Epithelial cell of esophagus (primary cell): ENCODE measurements at regions not wholly inside any gene's neighbourhood (a gene's known extent, or its start where the extent isn't known, plus 50 kb on each side); places are given as distances from the start of the nearest gene placed in this dataset.
A peak's percentile ranks its signal among the peaks of the same experiment; 100 is the strongest.

Source experiments
- DNase-seq: peaks from one replicate; pipeline ENCODE4 v3.0.0; 2010; ENCODE audit warnings: low read depth
- H3K4me3 ChIP-seq: 2 replicates; pipeline ENCODE4 v1.5.1; 2011; ENCODE audit warnings: mild to moderate bottlenecking, low read length, control low read depth
- TF ChIP-seq, protein P1 (sequence below): IDR thresholded peaks from 2 replicates; pipeline ENCODE4 v1.5.1; 2011; ENCODE audit warnings: low read depth, mild to moderate bottlenecking, low read length, control low read depth, inconsistent platforms; ENCODE audit not compliant: insufficient read depth; ENCODE audit errors: missing control alignments

DNA sequence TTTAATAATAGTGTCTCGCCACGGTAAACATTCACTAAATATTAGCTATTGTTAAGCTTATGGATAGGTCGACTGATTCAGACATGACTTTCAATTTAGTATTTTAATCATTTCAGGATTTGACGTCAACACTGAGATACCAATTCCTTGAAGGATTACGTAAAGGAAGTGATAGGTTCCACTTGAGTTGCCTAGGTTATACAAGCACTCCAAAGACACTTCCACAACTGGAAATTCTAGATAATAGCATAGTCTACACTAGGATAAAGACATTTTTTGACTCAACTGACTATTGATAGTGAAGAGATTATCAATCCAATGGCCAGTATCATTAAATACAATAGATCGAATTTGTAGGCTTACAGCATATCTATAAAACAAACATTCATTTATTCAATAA is 63.9 kb upstream of the NHSL1 start:
- TF ChIP-seq, protein P1, sequence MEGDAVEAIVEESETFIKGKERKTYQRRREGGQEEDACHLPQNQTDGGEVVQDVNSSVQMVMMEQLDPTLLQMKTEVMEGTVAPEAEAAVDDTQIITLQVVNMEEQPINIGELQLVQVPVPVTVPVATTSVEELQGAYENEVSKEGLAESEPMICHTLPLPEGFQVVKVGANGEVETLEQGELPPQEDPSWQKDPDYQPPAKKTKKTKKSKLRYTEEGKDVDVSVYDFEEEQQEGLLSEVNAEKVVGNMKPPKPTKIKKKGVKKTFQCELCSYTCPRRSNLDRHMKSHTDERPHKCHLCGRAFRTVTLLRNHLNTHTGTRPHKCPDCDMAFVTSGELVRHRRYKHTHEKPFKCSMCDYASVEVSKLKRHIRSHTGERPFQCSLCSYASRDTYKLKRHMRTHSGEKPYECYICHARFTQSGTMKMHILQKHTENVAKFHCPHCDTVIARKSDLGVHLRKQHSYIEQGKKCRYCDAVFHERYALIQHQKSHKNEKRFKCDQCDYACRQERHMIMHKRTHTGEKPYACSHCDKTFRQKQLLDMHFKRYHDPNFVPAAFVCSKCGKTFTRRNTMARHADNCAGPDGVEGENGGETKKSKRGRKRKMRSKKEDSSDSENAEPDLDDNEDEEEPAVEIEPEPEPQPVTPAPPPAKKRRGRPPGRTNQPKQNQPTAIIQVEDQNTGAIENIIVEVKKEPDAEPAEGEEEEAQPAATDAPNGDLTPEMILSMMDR, result no peak
- no peak for DNase-seq
- H3K4me3 ChIP-seq, result no peak overlapping the region

DNA sequence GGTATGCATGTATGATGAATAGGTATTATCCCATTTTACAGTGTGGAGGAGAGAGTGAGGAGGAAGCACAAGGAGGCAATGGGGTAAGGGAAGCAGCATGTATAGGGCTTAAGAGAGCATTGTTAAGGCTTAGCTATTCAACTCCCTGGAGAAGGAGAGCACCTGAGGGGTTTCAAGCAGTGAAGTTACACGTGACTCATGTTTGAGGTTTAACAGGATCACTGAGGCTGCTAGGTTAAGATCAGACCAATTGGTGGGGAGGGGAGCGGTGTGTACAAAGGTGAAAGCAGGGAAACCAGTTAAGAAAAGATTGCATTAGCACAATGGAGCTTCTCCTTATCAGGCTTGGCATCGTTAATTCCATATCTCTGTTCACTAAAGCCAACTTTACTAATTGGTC is 64.4 kb upstream of the NHSL1 start:
- peak; percentile 49 for DNase-seq
- no peak overlapping the region for H3K4me3 ChIP-seq
- TF ChIP-seq, protein P1, result no peak

DNA sequence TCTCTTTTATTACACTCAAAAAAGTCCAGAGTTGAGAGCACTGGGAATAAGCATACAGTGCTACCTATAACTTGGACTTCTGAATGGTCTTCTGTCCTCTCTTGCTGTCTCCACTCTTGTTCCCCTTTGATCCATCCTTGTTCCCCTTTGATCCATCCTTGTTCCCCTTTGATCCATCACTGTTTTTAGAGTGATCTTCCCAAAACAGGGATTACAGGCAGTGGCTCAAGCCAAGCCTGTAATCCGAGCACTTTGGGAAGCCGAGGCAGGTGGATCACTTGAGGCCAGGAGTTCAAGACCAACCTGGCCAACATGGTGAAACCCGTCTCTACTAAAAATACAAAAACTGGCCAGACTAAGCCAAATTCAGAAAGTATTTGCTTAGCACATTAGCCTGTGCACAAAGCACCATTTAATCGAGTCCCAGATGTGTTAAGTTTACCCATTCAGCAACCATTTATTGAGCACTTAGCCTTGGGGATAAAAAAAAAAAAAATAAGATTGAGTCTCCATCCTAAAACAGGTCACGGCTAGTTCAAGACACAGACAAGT is 65.0 kb upstream of the NHSL1 start:
- H3K4me3 ChIP-seq, result no peak overlapping the region
- no peak for DNase-seq
- TF ChIP-seq, protein P1, result no peak

DNA sequence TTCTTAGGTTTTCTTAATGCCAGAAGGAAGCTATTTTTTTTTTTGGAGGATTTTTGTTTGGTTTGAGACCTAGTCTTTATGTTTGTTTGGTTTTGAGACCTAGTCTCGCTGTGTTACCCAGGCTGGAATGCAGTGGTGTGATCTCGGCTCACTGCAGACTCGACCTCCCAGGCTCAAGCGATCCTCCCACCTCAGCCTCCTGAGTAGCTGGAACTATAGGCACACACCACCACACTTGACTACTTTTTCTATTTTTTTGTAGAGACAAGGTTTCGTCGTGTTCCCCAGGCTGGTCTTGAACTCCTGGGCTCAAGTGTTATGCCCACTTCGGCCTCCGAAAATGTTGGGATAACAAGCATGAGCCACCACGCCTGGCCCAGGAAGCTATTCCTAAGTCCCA is 67.8 kb upstream of the NHSL1 start:
- no peak overlapping the region for H3K4me3 ChIP-seq
- DNase-seq, result no peak
- TF ChIP-seq, protein P1, result no peak

DNA sequence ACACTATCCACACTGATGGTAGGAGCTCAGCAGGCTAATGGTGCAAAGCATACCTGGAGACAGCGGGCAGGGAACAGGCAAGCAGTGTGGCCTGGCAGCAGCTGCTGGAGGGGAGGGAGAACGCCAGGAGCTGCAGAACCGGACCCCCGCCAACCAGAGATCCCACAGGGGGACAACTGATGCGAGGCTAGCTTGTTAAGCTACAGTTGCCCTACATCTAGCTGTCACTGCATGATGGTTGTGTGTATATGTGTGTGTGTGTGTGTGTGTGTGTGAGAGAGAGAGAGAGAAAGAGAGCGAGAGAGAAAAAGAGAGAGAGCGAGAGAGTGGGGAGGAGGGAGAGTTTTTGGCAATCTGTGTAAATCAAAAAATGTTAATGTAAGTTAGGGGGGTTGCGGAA is 69.7 kb upstream of the NHSL1 start:
- H3K4me3 ChIP-seq, result no peak overlapping the region
- TF ChIP-seq, protein P1, result no peak
- DNase-seq, result no peak

DNA sequence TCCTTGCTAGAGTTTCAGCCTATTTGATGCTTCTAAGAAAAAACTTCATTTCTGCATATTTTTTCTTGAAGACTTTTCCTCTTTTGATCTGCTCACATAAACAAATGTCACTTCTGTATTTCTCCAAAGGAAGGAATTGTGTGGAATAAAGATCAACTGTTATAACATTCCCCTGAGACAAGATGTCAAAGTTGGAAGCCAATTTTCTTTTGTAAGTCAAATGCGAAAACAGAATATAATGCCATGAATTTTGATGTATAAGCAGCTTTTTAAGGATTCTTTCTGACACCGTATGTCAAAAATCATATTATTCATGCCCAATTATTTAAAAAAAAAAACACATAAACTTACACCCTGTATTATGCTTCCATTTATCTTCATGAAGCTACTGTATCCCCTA is 70.3 kb upstream of the NHSL1 start:
- H3K4me3 ChIP-seq, result no peak overlapping the region
- TF ChIP-seq, protein P1, result no peak
- DNase-seq, result no peak

DNA sequence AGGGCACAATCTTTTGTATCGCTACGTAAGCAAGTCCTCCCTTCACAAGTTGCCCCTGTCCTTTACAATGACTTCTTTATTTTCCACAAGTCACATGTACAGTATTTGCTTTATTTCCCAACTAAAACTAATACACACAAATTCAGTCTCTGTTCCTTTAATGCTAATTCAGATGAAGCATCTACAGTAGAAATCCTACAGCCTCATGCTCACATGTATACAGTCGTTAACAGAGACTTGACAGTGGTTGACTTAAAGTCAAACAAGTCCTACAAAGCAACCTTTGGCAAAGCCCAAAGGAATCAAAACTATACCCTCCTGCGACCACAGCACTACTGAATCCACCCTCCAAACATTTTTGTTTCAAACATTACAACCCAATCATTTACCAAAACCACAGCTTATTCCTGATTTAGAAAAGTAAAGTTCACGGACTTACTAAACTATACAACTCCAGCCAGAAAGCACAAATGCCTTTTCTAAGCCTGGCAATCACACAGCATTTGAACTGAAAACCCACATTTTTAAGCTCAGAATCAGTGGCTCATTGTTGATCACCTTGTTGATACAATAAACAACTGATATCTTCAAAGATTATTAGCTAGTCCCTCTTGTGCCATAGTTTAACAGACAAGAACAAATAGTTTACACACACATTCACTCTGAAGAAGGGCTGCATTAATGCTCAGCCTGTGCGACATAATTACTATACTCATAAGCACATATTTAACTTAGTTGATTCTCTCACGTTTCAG is 70.9 kb upstream of the NHSL1 start:
- DNase-seq, result no peak
- TF ChIP-seq, protein P1, result no peak
- no peak overlapping the region for H3K4me3 ChIP-seq
